ENCODE measurements at regions not wholly inside any gene's neighbourhood (a gene's known extent, or its start where the extent isn't known, plus 50 kb on each side); places are given as distances from the start of the nearest gene placed in this dataset.

- TF ChIP-seq EZH2 (IDR thresholded peaks at IDR 0.05; ENCODE audit: borderline replicate concordance, low read depth, low read length, severe bottlenecking) (no peak), CTCF (IDR thresholded peaks at IDR 0.05; ENCODE audit: borderline replicate concordance, extremely low read depth, low read length, poor library complexity, severe bottlenecking) (no peak)
- ATAC-seq (ENCODE audit: insufficient read depth, low read depth), result no peak
- no peak overlapping the region for H3K27ac ChIP-seq (ENCODE audit: low read length)
- H2AFZ ChIP-seq (ENCODE audit: low read depth, low read length), result no peak overlapping the region
- H4K20me1 ChIP-seq (ENCODE audit: insufficient read depth, low read length), result no peaks in the 10 kb centered on the region
- DNase-seq, result no peak
- no peaks in the 10 kb centered on the region for H3K9me3 ChIP-seq (ENCODE audit: insufficient read depth, low read length, severe bottlenecking)
- H3K36me3 ChIP-seq (ENCODE audit: insufficient read depth, low read length), result no peaks in the 10 kb centered on the region
- H3K79me2 ChIP-seq (ENCODE audit: insufficient read depth, low read length), result no peaks in the 10 kb centered on the region
- peaks cover 2% of the 10 kb centered on the region for H3K27me3 ChIP-seq (ENCODE audit: insufficient read depth, low read length, poor library complexity)
- H3K4me3 ChIP-seq (ENCODE audit: low read depth in 1 of 2, low read length in 2 of 2), result no peak overlapping the region
- no peak overlapping the region for H3K9ac ChIP-seq (ENCODE audit: low read depth, low read length)
- H3K4me1 ChIP-seq (ENCODE audit: insufficient read depth, low read length), result no peaks in the 10 kb centered on the region
- no peak overlapping the region for H3K4me2 ChIP-seq (ENCODE audit: insufficient read depth, low read length)
Observed at GRCh38 chr16:20249211-20249610, 78.1 kb downstream of the GP2 start.

GRCh38 chr16:20247076-20247475 is 80.2 kb downstream of the GP2 start:
- Histone ChIP-seq H3K27me3 (ENCODE audit: insufficient read depth, low read length, poor library complexity) (peaks cover 2% of the 10 kb centered on the region), H3K36me3 (ENCODE audit: insufficient read depth, low read length) (no peaks in the 10 kb centered on the region), H3K79me2 (ENCODE audit: insufficient read depth, low read length) (no peaks in the 10 kb centered on the region), H3K4me2 (ENCODE audit: insufficient read depth, low read length) (no peak overlapping the region), H2AFZ (ENCODE audit: low read depth, low read length) (no peak overlapping the region), H3K9ac (ENCODE audit: low read depth, low read length) (no peak overlapping the region), H3K4me1 (ENCODE audit: insufficient read depth, low read length) (no peaks in the 10 kb centered on the region), H3K9me3 (ENCODE audit: insufficient read depth, low read length, severe bottlenecking) (no peaks in the 10 kb centered on the region), H4K20me1 (ENCODE audit: insufficient read depth, low read length) (no peaks in the 10 kb centered on the region), H3K4me3 (ENCODE audit: low read depth in 1 of 2, low read length in 2 of 2) (no peak overlapping the region), H3K27ac (ENCODE audit: low read length) (no peak overlapping the region)
- no peak for TF ChIP-seq CTCF (IDR thresholded peaks at IDR 0.05; ENCODE audit: borderline replicate concordance, extremely low read depth, low read length, poor library complexity, severe bottlenecking)
- no peak for TF ChIP-seq EZH2 (IDR thresholded peaks at IDR 0.05; ENCODE audit: borderline replicate concordance, low read depth, low read length, severe bottlenecking)
- DNase-seq (no peak), ATAC-seq (ENCODE audit: insufficient read depth, low read depth) (no peak)

GRCh38 chr16:20243731-20244281 is 83.5 kb downstream of the GP2 start:
- H3K36me3 ChIP-seq (ENCODE audit: insufficient read depth, low read length), result no peaks in the 10 kb centered on the region
- no peak overlapping the region for H3K27ac ChIP-seq (ENCODE audit: low read length)
- H3K27me3 ChIP-seq (ENCODE audit: insufficient read depth, low read length, poor library complexity), result no peaks in the 10 kb centered on the region
- no peaks in the 10 kb centered on the region for H3K9me3 ChIP-seq (ENCODE audit: insufficient read depth, low read length, severe bottlenecking)
- no peaks in the 10 kb centered on the region for H3K4me1 ChIP-seq (ENCODE audit: insufficient read depth, low read length)
- no peaks in the 10 kb centered on the region for H3K79me2 ChIP-seq (ENCODE audit: insufficient read depth, low read length)
- H2AFZ ChIP-seq (ENCODE audit: low read depth, low read length), result no peak overlapping the region
- TF ChIP-seq CTCF (IDR thresholded peaks at IDR 0.05; ENCODE audit: borderline replicate concordance, extremely low read depth, low read length, poor library complexity, severe bottlenecking) (no peak), EZH2 (IDR thresholded peaks at IDR 0.05; ENCODE audit: borderline replicate concordance, low read depth, low read length, severe bottlenecking) (no peak)
- no peak for ATAC-seq (ENCODE audit: insufficient read depth, low read depth)
- H3K9ac ChIP-seq (ENCODE audit: low read depth, low read length), result no peak overlapping the region
- H3K4me2 ChIP-seq (ENCODE audit: insufficient read depth, low read length), result no peak overlapping the region
- H3K4me3 ChIP-seq (ENCODE audit: low read depth in 1 of 2, low read length in 2 of 2), result no peak overlapping the region
- H4K20me1 ChIP-seq (ENCODE audit: insufficient read depth, low read length), result no peaks in the 10 kb centered on the region
- DNase-seq, result no peak
